GM12865 (cell line): ENCODE measurements at regions not wholly inside any gene's neighbourhood (a gene's known extent, or its start where the extent isn't known, plus 50 kb on each side); places are given as distances from the start of the nearest gene placed in this dataset.

ENCODE experiments used
- DNase-seq: peaks from one replicate; pipeline ENCODE4 v3.0.0; 2010; ENCODE audit warnings: low read depth
- H3K4me3 ChIP-seq: 2 replicates; pipeline ENCODE4 v1.5.1; 2011; ENCODE audit warnings: mild to moderate bottlenecking, low read depth, low read length, control low read depth
- TF ChIP-seq, protein P1 (sequence below): IDR thresholded peaks from 2 replicates; pipeline ENCODE4 v1.5.1; 2011; ENCODE audit warnings: low read length, control low read depth, low read depth, inconsistent platforms; ENCODE audit not compliant: insufficient read depth; ENCODE audit errors: missing control alignments

DNA sequence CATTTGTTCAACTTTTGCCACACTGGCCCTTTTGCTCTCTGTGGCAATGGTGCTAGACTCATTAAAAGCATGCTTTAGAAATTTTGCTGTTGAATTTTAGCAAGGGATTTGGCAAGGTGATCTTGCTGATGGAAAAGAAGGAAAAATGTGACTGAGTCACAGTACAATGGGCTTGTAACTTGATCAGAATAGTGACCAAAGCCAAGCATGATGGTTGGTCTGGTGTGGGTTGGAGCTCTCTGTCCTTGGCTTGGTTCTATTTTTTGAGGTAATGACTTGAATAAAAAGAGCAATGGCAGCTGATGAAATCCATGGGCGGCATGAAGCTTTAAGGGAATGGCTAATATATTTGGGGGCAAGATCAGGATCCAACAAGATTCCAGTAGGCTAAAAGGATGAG, 114.4 kb upstream of the ZNF366 start:
- TF ChIP-seq, protein P1, sequence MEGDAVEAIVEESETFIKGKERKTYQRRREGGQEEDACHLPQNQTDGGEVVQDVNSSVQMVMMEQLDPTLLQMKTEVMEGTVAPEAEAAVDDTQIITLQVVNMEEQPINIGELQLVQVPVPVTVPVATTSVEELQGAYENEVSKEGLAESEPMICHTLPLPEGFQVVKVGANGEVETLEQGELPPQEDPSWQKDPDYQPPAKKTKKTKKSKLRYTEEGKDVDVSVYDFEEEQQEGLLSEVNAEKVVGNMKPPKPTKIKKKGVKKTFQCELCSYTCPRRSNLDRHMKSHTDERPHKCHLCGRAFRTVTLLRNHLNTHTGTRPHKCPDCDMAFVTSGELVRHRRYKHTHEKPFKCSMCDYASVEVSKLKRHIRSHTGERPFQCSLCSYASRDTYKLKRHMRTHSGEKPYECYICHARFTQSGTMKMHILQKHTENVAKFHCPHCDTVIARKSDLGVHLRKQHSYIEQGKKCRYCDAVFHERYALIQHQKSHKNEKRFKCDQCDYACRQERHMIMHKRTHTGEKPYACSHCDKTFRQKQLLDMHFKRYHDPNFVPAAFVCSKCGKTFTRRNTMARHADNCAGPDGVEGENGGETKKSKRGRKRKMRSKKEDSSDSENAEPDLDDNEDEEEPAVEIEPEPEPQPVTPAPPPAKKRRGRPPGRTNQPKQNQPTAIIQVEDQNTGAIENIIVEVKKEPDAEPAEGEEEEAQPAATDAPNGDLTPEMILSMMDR, result no peak
- no peak overlapping the region for H3K4me3 ChIP-seq
- DNase-seq, result no peak

DNA sequence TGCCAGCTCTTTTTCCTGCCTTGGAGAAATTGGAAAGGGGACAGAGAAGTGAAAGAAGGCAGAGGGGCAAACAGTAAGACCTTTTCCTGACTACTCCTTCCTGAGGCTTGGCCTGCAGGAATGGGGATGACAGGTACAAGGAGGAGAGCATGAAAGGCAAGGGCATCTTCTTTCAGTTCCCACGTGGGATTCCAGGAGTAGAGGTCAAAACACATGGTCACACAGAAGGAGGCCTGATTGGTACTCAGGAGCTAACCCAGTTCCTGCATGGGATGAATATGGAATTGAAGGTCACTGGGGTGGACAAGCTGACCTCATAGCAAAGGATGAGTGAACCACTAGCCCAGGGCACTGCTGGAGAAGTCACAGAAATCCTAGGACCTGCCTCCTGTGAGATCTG, 112.5 kb upstream of the ZNF366 start:
- no peak overlapping the region for H3K4me3 ChIP-seq
- DNase-seq, result no peak
- TF ChIP-seq, protein P1, result no peak

DNA sequence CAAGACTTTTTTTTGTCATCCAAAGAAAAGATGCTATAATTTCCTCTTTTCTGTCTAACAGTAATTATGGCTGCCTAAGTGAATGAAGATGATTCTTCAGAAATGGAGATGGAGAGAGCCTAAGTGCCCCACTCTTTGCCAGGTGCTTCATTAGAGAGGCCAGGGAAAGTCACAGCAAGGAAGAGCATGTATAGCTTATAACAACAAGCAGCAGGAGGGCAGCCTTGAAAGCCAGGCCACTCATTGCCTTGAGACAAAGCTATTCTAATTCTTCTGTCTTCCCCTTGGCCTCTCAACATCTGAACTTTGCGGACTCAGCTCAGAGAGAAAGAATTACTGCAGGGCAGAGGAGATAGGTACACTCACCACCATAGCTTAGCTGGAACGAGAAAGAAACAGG, 112.0 kb upstream of the ZNF366 start:
- TF ChIP-seq, protein P1, result no peak
- H3K4me3 ChIP-seq, result no peak overlapping the region
- DNase-seq, result no peak

DNA sequence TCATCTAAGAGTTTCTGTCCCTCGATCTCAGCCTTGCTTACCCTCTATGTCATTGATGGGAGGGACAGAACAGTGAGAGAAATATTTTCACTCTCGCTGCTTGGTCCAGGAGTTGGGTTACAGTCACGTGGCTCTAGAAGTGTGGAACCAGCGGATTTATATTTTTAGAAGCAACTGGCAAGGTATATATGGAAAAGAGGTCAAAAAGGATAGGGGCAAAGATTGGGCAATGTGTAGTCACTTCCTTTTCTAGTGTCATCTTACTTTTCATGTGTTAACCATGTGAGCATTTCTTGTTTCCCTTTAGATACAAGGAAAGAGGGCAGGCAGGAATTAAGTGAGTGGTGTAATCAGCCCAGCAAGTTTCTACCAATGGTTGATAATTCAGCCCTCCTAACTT, 111.5 kb upstream of the ZNF366 start:
- DNase-seq, result no peak
- TF ChIP-seq, protein P1, result no peak
- H3K4me3 ChIP-seq, result no peak overlapping the region

DNA sequence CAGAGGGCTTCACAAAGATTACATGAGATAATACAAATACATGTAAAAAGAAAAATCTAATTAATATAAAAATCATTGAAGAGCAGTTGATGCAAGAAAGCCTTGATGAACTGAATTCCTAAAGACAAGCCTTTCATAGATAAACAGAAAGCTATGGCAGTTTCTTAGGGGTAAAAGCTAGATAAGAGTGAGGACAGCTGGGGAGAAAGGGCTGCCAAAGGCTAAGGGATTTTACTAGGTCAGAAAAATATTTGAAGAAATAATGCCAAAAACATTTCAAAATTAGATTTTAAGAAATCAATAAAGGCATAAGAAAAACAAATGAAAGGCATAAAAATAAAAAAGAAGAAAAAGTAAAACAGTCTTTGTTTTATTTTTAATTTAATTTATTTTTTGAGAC, 107.9 kb upstream of the ZNF366 start:
- no peak for DNase-seq
- TF ChIP-seq, protein P1, result no peak
- H3K4me3 ChIP-seq, result no peak overlapping the region

DNA sequence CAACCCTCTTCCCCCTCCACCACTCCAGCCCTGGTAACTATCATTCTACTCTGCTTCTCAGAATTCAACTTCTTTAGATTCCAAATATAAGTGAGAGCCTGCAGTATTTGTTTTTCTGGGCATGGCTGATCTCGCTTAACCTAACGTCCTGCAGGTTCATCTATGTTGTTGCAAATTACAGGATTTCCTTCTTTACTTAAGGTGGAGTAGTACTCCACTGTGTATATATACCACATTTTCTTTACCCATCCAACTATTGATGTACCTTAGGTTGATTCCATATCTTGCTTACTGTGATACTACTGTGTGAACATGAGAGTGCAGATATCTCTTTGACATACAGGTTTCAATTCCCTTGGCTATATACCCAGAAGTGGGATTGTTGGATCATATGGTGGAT, 106.3 kb upstream of the ZNF366 start:
- no peak for DNase-seq
- TF ChIP-seq, protein P1, result no peak
- no peak overlapping the region for H3K4me3 ChIP-seq

DNA sequence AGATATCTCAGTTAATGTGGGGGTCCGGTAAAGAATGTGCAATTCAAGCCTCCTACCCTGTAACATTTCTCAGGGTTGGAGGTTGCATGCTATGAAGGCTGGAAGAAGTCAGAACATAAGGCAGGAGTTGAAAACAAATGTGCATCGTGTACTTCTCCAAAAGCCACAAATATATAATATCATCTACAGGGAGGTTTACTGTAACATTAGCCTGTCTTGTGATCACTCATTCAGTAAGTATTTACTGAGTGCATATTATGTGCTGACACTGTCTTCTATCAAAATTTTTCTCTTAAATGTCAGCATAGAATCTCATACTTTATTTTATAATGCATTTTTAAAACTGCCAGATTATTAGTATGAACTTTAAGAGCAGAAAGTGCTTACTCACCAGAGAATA, 105.6 kb upstream of the ZNF366 start:
- DNase-seq, result no peak
- H3K4me3 ChIP-seq, result no peak overlapping the region
- TF ChIP-seq, protein P1, result no peak
